OCI-LY3 (cell line): ENCODE measurements at regions not wholly inside any gene's neighbourhood (a gene's known extent, or its start where the extent isn't known, plus 50 kb on each side); places are given as distances from the start of the nearest gene placed in this dataset.

Experiments
- H2AFZ ChIP-seq: fragments of 200-600, 300-600 bp; shearing (Covaris generic); 2 replicates; pipeline ENCODE4 v1.6.0; 2014; ENCODE audit warnings: antibody characterized with exemption, low read depth, low read length
- H3K27ac ChIP-seq: fragments of 200-600, 300-600 bp; sonication (generic); 2 replicates; pipeline ENCODE4 v1.5.1; 2014; ENCODE audit warnings: mild to moderate bottlenecking, low read length, moderate library complexity, mixed read lengths
- H3K27me3 ChIP-seq: fragments of 200-600, 300-600 bp; sonication (generic); 2 replicates; pipeline ENCODE4 v1.6.1; 2014; ENCODE audit warnings: low read depth, low read length, mixed read lengths
- H3K36me3 ChIP-seq: fragments of 200-600, 300-600 bp; sonication (generic); replicated peaks from 2 replicates; pipeline ENCODE3; 2014; ENCODE audit warnings: low read depth, low read length, mixed read lengths
- H3K4me1 ChIP-seq: fragments of 300-600, 200-600 bp; sonication (generic); 2 replicates; pipeline ENCODE4 v1.6.1; 2014; ENCODE audit warnings: low read length, mixed read lengths
- H3K4me2 ChIP-seq: fragments of 200-600, 300-600 bp; sonication (generic); 2 replicates; pipeline ENCODE4 v1.6.1; 2014; ENCODE audit warnings: low read length, mixed read lengths
- H3K4me3 ChIP-seq: fragments of 300-600, 200-600 bp; sonication (generic); 2 replicates; pipeline ENCODE4 v1.5.1; 2014; ENCODE audit warnings: antibody characterized with exemption, mild to moderate bottlenecking, low read length, moderate library complexity
- H3K79me2 ChIP-seq: fragments of 300-600, 200-600 bp; shearing (Covaris generic); 2 replicates; pipeline ENCODE4 v1.6.1; 2014; ENCODE audit warnings: mild to moderate bottlenecking, low read length, mixed read lengths
- H3K9ac ChIP-seq: fragments of 300-600, 200-600 bp; shearing (Covaris generic); 2 replicates; pipeline ENCODE4 v1.6.0; 2014; ENCODE audit warnings: mild to moderate bottlenecking, low read length, moderate library complexity
- H3K9me3 ChIP-seq: fragments of 200-600, 300-600 bp; shearing (Covaris generic); 2 replicates; pipeline ENCODE4 v1.6.1; 2014; ENCODE audit warnings: low read length, mixed read lengths; ENCODE audit not compliant: insufficient read depth
- H4K20me1 ChIP-seq: fragments of 200-600, 300-600 bp; sonication (generic); 2 replicates; pipeline ENCODE4 v1.6.1; 2016; ENCODE audit warnings: low read length, mixed read lengths; ENCODE audit not compliant: insufficient read depth
- CTCF ChIP-seq: fragments of 200-600, 300-600 bp; sonication (generic); IDR thresholded peaks from 2 replicates; pipeline ENCODE4 v1.5.1; 2014; ENCODE audit warnings: antibody characterized with exemption, low read length, low read depth
- EZH2phosphoT487 ChIP-seq: fragments of 200-600 bp; shearing (Covaris generic); IDR thresholded peaks from 2 replicates; pipeline ENCODE4 v1.6.1; 2018; ENCODE audit warnings: antibody characterized with exemption, mixed run types, low read depth

DNA sequence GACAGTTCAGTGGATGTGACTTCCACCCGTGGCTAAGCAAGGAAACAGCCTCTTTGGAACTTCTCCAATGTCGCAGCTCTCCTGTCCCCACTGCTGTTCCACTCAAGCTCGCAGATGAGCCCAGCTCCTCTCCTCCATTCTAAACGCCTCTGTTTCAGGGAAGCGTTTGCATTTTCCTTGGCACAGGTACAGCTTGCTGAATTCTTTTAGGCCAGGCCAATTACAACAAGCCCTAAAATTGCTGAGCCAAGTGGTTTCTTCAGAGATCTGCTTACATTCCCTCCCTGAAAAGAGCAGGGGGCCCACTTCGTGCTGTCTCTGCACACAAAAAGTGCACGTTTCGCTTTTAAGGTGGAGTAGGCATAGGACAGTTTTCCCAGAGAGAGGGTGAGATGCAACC is 91.5 kb upstream of the BLID start:
- Histone ChIP-seq H4K20me1 (no peaks in the 10 kb centered on the region), H3K79me2 (no peaks in the 10 kb centered on the region), H3K9me3 (no peaks in the 10 kb centered on the region), H3K4me2 (0 out of 2 replicates have a peak overlapping the region, but pooled peaks have one; percentile 51), H3K27me3 (peaks cover 36% of the 10 kb centered on the region), H3K4me1 (peaks cover 27% of the 10 kb centered on the region), H2AFZ (no peak overlapping the region), H3K4me3 (no peak overlapping the region), H3K9ac (no peak overlapping the region), H3K27ac (no peak overlapping the region), H3K36me3 (no peaks in the 10 kb centered on the region)
- TF ChIP-seq CTCF (no peak), EZH2phosphoT487 (no peak)

DNA sequence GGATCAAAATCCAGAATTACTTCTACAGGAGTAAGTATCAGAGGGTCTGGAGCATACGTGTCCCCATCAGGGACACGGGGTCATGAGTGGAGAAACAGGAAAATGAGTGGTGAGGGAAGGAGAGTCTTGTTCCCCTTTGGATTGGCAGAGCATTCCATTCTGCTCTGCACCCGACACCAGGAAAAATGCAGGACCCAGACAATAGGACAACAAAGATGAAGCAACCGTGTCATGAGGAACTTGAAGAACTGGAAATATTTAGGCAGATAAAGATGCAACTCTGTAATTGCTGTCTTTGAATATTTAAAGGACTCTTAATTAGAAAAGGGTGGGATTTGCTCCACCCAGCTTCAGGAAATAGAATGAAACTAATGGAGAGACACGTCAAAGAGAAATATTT is 89.0 kb upstream of the BLID start:
- Histone ChIP-seq H3K4me3 (no peak overlapping the region), H3K9ac (no peak overlapping the region), H3K9me3 (no peaks in the 10 kb centered on the region), H3K79me2 (no peaks in the 10 kb centered on the region), H3K36me3 (no peaks in the 10 kb centered on the region), H3K4me2 (no peak overlapping the region), H3K27ac (no peak overlapping the region), H3K27me3 (peaks cover 42% of the 10 kb centered on the region), H3K4me1 (peaks cover 33% of the 10 kb centered on the region), H2AFZ (no peak overlapping the region), H4K20me1 (no peaks in the 10 kb centered on the region)
- no peak for TF ChIP-seq EZH2phosphoT487
- TF ChIP-seq CTCF = no peak

- no peak for TF ChIP-seq EZH2phosphoT487
- no peak for TF ChIP-seq CTCF
- Histone ChIP-seq H2AFZ (no peak overlapping the region), H4K20me1 (no peaks in the 10 kb centered on the region), H3K36me3 (no peaks in the 10 kb centered on the region), H3K9me3 (no peaks in the 10 kb centered on the region), H3K27me3 (peaks cover 42% of the 10 kb centered on the region), H3K9ac (no peak overlapping the region), H3K4me1 (peaks cover 31% of the 10 kb centered on the region), H3K27ac (no peak overlapping the region), H3K79me2 (no peaks in the 10 kb centered on the region), H3K4me3 (no peak overlapping the region), H3K4me2 (no peak overlapping the region)
Observed at GRCh38 chr11:122204206-122204605, 88.2 kb upstream of the BLID start.

GRCh38 chr11:122202951-122203456 is 87.0 kb upstream of the BLID start:
- no peak overlapping the region for H3K27ac ChIP-seq
- peak overlapping the region; percentile 19; the same call in 1 of the 2 replicates for H3K9ac ChIP-seq
- H3K79me2 ChIP-seq = no peaks in the 10 kb centered on the region
- no peaks in the 10 kb centered on the region for H3K36me3 ChIP-seq
- H3K27me3 ChIP-seq = peaks cover 42% of the 10 kb centered on the region
- peak overlapping the region; percentile 63 for H3K4me3 ChIP-seq
- H3K9me3 ChIP-seq = no peaks in the 10 kb centered on the region
- 0 out of 2 replicates have a peak overlapping the region, but pooled peaks have one; percentile 16 for H2AFZ ChIP-seq
- peak overlapping the region; percentile 66 for H3K4me2 ChIP-seq
- peak; percentile 97 for TF ChIP-seq CTCF
- no peak for TF ChIP-seq EZH2phosphoT487
- no peaks in the 10 kb centered on the region for H4K20me1 ChIP-seq
- H3K4me1 ChIP-seq = peaks cover 23% of the 10 kb centered on the region
